Mesenchymal stem cell (in vitro differentiated cells and primary cell): ENCODE measurements at regions not wholly inside any gene's neighbourhood (a gene's known extent, or its start where the extent isn't known, plus 50 kb on each side); places are given as distances from the start of the nearest gene placed in this dataset.

Experiments used
- DNase-seq: peaks from one replicate; pipeline ENCODE4 v3.0.0-alpha.2; 2013
- H2AFZ ChIP-seq: one replicate; pipeline ENCODE4 v1.6.1; 2013; ENCODE audit warnings: low read depth, mild to moderate bottlenecking, control low read depth, inconsistent platforms, low read length, moderate library complexity
- H2AK5ac ChIP-seq: 2 replicates; pipeline ENCODE4 v1.6.1; 2013; ENCODE audit warnings: low read length, moderate library complexity, mild to moderate bottlenecking, inconsistent platforms; ENCODE audit not compliant: severe bottlenecking
- H2BK120ac ChIP-seq: one replicate; pipeline ENCODE4 v1.6.1; 2013; ENCODE audit warnings: low read depth, mild to moderate bottlenecking, inconsistent platforms, low read length, moderate library complexity
- H2BK12ac ChIP-seq, 2 experiments: one replicate each; pipeline ENCODE4 v1.6.1; 2013; ENCODE audit warnings: inconsistent platforms in 2 of 2, low read length in 2 of 2, mild to moderate bottlenecking in 2 of 2, moderate library complexity in 2 of 2, control low read depth in 1 of 2
- H2BK15ac ChIP-seq: one replicate; pipeline ENCODE4 v1.6.1; 2013; ENCODE audit warnings: mild to moderate bottlenecking, low read depth, inconsistent platforms; ENCODE audit not compliant: poor library complexity, severe bottlenecking
- H2BK5ac ChIP-seq: 2 replicates; pipeline ENCODE4 v1.6.1; 2013; ENCODE audit warnings: low read depth, mild to moderate bottlenecking, low read length, control low read depth, inconsistent platforms; ENCODE audit not compliant: poor library complexity, severe bottlenecking
- H3K14ac ChIP-seq, 2 experiments: one replicate each; pipeline ENCODE4 v1.6.1; 2013; ENCODE audit warnings: inconsistent platforms in 2 of 2, low read length in 2 of 2, control low read depth in 1 of 2, mild to moderate bottlenecking in 1 of 2, moderate library complexity in 1 of 2
- H3K18ac ChIP-seq, 2 experiments: one replicate each; pipeline ENCODE4 v1.6.1; 2013; ENCODE audit warnings: inconsistent platforms in 2 of 2, low read length in 2 of 2, control low read depth in 1 of 2, low read depth in 1 of 2, mild to moderate bottlenecking in 1 of 2
- H3K23ac ChIP-seq, 2 experiments: one replicate each; pipeline ENCODE4 v1.6.1; 2013; ENCODE audit warnings: inconsistent platforms in 2 of 2, low read length in 2 of 2, mild to moderate bottlenecking in 2 of 2, moderate library complexity in 2 of 2, control low read depth in 1 of 2
- H3K27ac ChIP-seq: 2 replicates; pipeline ENCODE4 v1.5.1; 2013; ENCODE audit warnings: mild to moderate bottlenecking, moderate library complexity, low read length, control low read depth, inconsistent platforms; ENCODE audit not compliant: poor library complexity, severe bottlenecking
- H3K27me3 ChIP-seq, 2 experiments: 2 replicates each; pipeline versions ENCODE4 v1.6.1 to v1.7.0; 2013; ENCODE audit warnings: low read length in 2 of 2, mild to moderate bottlenecking in 2 of 2, moderate library complexity in 2 of 2, control low read depth in 1 of 2, inconsistent platforms in 1 of 2; ENCODE audit not compliant: control insufficient read depth in 1 of 2, insufficient read depth in 1 of 2
- H3K36me3 ChIP-seq, 2 experiments: 2 replicates each; pipeline versions ENCODE4 v1.6.1 to v1.7.0; 2013; ENCODE audit warnings: low read length in 2 of 2, control low read depth in 1 of 2, inconsistent platforms in 1 of 2, low read depth in 1 of 2, mild to moderate bottlenecking in 1 of 2; ENCODE audit not compliant: insufficient read depth in 2 of 2, control insufficient read depth in 1 of 2
- H3K4ac ChIP-seq, 2 experiments: one replicate each; pipeline ENCODE4 v1.6.1; 2013; ENCODE audit warnings: inconsistent platforms in 2 of 2, low read length in 2 of 2, mild to moderate bottlenecking in 2 of 2, moderate library complexity in 2 of 2, control low read depth in 1 of 2, low read depth in 1 of 2
- H3K4me1 ChIP-seq: 2 replicates; pipeline ENCODE4 v1.6.1; 2013; ENCODE audit warnings: low read depth, low read length, control low read depth; ENCODE audit not compliant: control insufficient read depth, insufficient read depth
- H3K4me2 ChIP-seq: 2 replicates; pipeline ENCODE4 v1.6.1; 2013; ENCODE audit warnings: low read length, mild to moderate bottlenecking, inconsistent platforms; ENCODE audit not compliant: poor library complexity, severe bottlenecking
- H3K4me3 ChIP-seq, 2 experiments: 2 replicates each; pipeline versions ENCODE4 v1.5.1 to v1.7.0; 2013; ENCODE audit warnings: low read length in 2 of 2, mild to moderate bottlenecking in 2 of 2, control low read depth in 1 of 2, low read depth in 1 of 2; ENCODE audit not compliant: insufficient read depth in 1 of 2
- H3K79me1 ChIP-seq: replicated peaks from 2 replicates; pipeline ENCODE4 v1.6.1; 2013; ENCODE audit warnings: mild to moderate bottlenecking, control low read depth, low read length, inconsistent platforms; ENCODE audit not compliant: poor library complexity, severe bottlenecking
- H3K9ac ChIP-seq: 2 replicates; pipeline ENCODE4 v1.7.0; 2013; ENCODE audit warnings: mild to moderate bottlenecking, low read length, moderate library complexity
- H3K9me3 ChIP-seq: 2 replicates; pipeline ENCODE4 v1.7.0; 2013; ENCODE audit warnings: mild to moderate bottlenecking, low read length; ENCODE audit not compliant: control insufficient read depth
- H4K8ac ChIP-seq: one replicate; pipeline ENCODE4 v1.6.1; 2013; ENCODE audit warnings: inconsistent platforms, mild to moderate bottlenecking, low read length, moderate library complexity
- H4K91ac ChIP-seq: one replicate; pipeline ENCODE4 v1.6.1; 2013; ENCODE audit warnings: mild to moderate bottlenecking, low read length, inconsistent platforms
- whole genome bisulfite sequencing: methylation state at CpG from one replicate; pipeline ENCODE4 v1.1.7; 2013; ENCODE audit warnings: mixed read lengths; 5-methylcytosine and 5-hydroxymethylcytosine counted together

GRCh38 chr6:6518631-6519427, 69.7 kb upstream of the LY86 start:
- Histone ChIP-seq H4K8ac (no peak overlapping the region), H3K9ac (no peak overlapping the region), H2BK5ac (no peak overlapping the region), H4K91ac (no peak overlapping the region), H3K27me3 (peaks cover 0 to 50% of the 10 kb centered on the region in 2 experiments), H3K4me1 (no peaks in the 10 kb centered on the region), H3K36me3 (no peaks in the 10 kb centered on the region), H2BK120ac (no peak overlapping the region), H3K4me2 (no peak overlapping the region), H3K79me1 (no peaks in the 10 kb centered on the region), H3K18ac (no peak overlapping the region), H3K9me3 (no peaks in the 10 kb centered on the region), H2AFZ (no peak overlapping the region), H3K4ac (no peak overlapping the region), H2BK15ac (no peak overlapping the region), H2AK5ac (no peak overlapping the region), H3K14ac (no peak overlapping the region), H3K27ac (no peak overlapping the region), H3K23ac (no peak overlapping the region), H3K4me3 (no peak overlapping the region), H2BK12ac (no peak overlapping the region)
- DNase-seq: no peak
- 65% methylated on average over 7 of the region's 7 CpGs for WGBS

- Histone ChIP-seq H3K4ac (no peak overlapping the region), H3K18ac (no peak overlapping the region)
- 83% methylated on average over 8 of the region's 8 CpGs for WGBS
Measured at GRCh38 chr6:6521961-6522482, 66.5 kb upstream of the LY86 start.

GRCh38 chr6:6522709-6523108, 65.8 kb upstream of the LY86 start:
- no peak for DNase-seq
- H3K4me2 ChIP-seq: no peak overlapping the region
- H3K4ac ChIP-seq: no peak overlapping the region
- H3K4me1 ChIP-seq: no peaks in the 10 kb centered on the region
- no peaks in the 10 kb centered on the region for H3K9me3 ChIP-seq
- H3K27me3 ChIP-seq: peaks cover 0 to 44% of the 10 kb centered on the region in 2 experiments
- no peak overlapping the region for H3K9ac ChIP-seq
- no peak overlapping the region for H2BK5ac ChIP-seq
- H3K27ac ChIP-seq: no peak overlapping the region
- no peak overlapping the region for H2AK5ac ChIP-seq
- no peak overlapping the region for H2AFZ ChIP-seq
- H3K18ac ChIP-seq: no peak overlapping the region
- H3K23ac ChIP-seq: no peak overlapping the region
- H2BK120ac ChIP-seq: no peak overlapping the region
- H4K8ac ChIP-seq: no peak overlapping the region
- H2BK12ac ChIP-seq: no peak overlapping the region
- 80% methylated on average over 4 of the region's 5 CpGs for WGBS
- no peak overlapping the region for H4K91ac ChIP-seq
- H2BK15ac ChIP-seq: no peak overlapping the region
- no peaks in the 10 kb centered on the region for H3K79me1 ChIP-seq
- H3K4me3 ChIP-seq: no peak overlapping the region
- no peak overlapping the region for H3K14ac ChIP-seq
- H3K36me3 ChIP-seq: no peaks in the 10 kb centered on the region

More at GRCh38 chr6:6521961-6522482, 66.5 kb upstream of the LY86 start:
- no peaks in the 10 kb centered on the region for H3K36me3 ChIP-seq
- peaks cover 0 to 44% of the 10 kb centered on the region in 2 experiments for H3K27me3 ChIP-seq
- H2BK15ac ChIP-seq: no peak overlapping the region
- no peak for DNase-seq
- H2BK12ac ChIP-seq: no peak overlapping the region
- no peak overlapping the region for H3K14ac ChIP-seq
- H3K23ac ChIP-seq: no peak overlapping the region
- H3K9me3 ChIP-seq: no peaks in the 10 kb centered on the region
- H3K27ac ChIP-seq: no peak overlapping the region
- no peak overlapping the region for H3K4me2 ChIP-seq
- no peak overlapping the region for H2BK120ac ChIP-seq
- H4K8ac ChIP-seq: no peak overlapping the region
- H2AK5ac ChIP-seq: no peak overlapping the region
- H2BK5ac ChIP-seq: no peak overlapping the region
- H3K4me3 ChIP-seq: no peak overlapping the region
- no peaks in the 10 kb centered on the region for H3K79me1 ChIP-seq
- H4K91ac ChIP-seq: no peak overlapping the region
- H3K9ac ChIP-seq: no peak overlapping the region
- H2AFZ ChIP-seq: no peak overlapping the region
- H3K4me1 ChIP-seq: no peaks in the 10 kb centered on the region

GRCh38 chr6:6524951-6525350, 63.6 kb upstream of the LY86 start:
- H4K8ac ChIP-seq: no peak overlapping the region
- H3K4me2 ChIP-seq: no peak overlapping the region
- no peak overlapping the region for H3K4ac ChIP-seq
- H3K14ac ChIP-seq: no peak overlapping the region
- no peak overlapping the region for H2AK5ac ChIP-seq
- no peak overlapping the region for H3K9ac ChIP-seq
- no peaks in the 10 kb centered on the region for H3K4me1 ChIP-seq
- H4K91ac ChIP-seq: no peak overlapping the region
- H3K36me3 ChIP-seq: no peaks in the 10 kb centered on the region
- WGBS: 92% methylated on average over 1 of the region's 3 CpGs
- no peak overlapping the region for H3K4me3 ChIP-seq
- no peak overlapping the region for H2BK12ac ChIP-seq
- no peak overlapping the region for H2AFZ ChIP-seq
- no peak overlapping the region for H3K27ac ChIP-seq
- no peak for DNase-seq
- no peak overlapping the region for H2BK120ac ChIP-seq
- no peak overlapping the region for H3K18ac ChIP-seq
- H3K79me1 ChIP-seq: no peaks in the 10 kb centered on the region
- H3K23ac ChIP-seq: no peak overlapping the region
- no peak overlapping the region for H2BK5ac ChIP-seq
- H3K27me3 ChIP-seq: peaks cover 0 to 28% of the 10 kb centered on the region in 2 experiments
- H2BK15ac ChIP-seq: no peak overlapping the region
- peaks cover 2% of the 10 kb centered on the region for H3K9me3 ChIP-seq
